ENCODE measurements at regions not wholly inside any gene's neighbourhood (a gene's known extent, or its start where the extent isn't known, plus 50 kb on each side); places are given as distances from the start of the nearest gene placed in this dataset.

DNA sequence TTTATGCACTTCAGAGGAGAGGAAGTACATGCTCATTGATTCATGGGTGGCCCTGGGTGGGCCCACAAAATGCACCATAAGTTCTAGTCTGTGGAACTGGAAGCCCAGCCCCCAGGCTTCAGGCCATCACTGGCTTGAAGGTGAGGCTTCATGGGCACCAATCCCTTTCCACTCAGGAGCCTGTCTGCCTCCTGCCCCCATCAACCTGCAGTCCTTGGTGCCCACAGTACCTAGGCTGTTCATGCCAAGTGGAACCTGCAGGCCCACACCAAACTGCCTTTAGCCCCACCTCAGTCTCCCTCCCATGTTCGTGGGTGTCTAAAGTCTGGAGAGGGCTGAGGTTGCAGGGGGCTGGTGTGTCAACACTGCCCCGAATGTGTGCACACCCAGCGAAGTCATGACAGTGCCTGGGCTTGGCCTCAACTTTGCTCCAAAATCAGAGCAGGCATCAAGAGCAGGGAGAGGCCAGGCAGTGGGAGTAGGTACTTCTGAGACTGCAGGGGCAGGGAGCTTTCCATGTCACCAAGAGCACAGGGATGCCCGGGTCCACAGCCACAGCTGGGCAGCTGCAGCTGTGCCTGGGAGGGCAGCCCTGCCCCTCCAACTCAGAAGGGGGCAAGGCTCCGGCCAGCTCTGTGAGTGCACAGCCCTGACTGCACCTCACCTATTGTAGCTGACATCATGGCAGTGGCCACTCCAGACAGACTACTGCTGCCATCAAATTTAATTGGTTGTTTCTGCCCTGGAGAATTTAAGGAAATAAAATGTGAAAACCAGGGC is 1250.4 kb upstream of the IGFBP7 start:
- Histone ChIP-seq H4K20me1 (ENCODE audit: insufficient read depth) (no peaks in the 10 kb centered on the region), H3F3A (ENCODE audit: insufficient read depth, low read length, poor library complexity, severe bottlenecking) (no peaks in the 10 kb centered on the region), H2AFZ (ENCODE audit: low read depth, low read length) (no peak overlapping the region), H3K27me3 (ENCODE audit: insufficient read depth, low read depth, low read length) (no peaks in the 10 kb centered on the region), H3K27ac (ENCODE audit: low read length) (no peak overlapping the region), H3K4me3 (ENCODE audit: low read length) (no peak overlapping the region), H3K36me3 (ENCODE audit: insufficient read depth, low read length) (no peaks in the 10 kb centered on the region), H3K9me2 (ENCODE audit: insufficient read depth, low read length) (no peaks in the 10 kb centered on the region), H3K4me2 (ENCODE audit: low read length) (no peak overlapping the region), H3K79me2 (replicated peaks; ENCODE audit: insufficient read depth, low read length) (no peaks in the 10 kb centered on the region), H3K9ac (ENCODE audit: low read length) (no peak overlapping the region), H3K9me3 (ENCODE audit: low read length) (no peaks in the 10 kb centered on the region)
- TF ChIP-seq, protein P1, sequence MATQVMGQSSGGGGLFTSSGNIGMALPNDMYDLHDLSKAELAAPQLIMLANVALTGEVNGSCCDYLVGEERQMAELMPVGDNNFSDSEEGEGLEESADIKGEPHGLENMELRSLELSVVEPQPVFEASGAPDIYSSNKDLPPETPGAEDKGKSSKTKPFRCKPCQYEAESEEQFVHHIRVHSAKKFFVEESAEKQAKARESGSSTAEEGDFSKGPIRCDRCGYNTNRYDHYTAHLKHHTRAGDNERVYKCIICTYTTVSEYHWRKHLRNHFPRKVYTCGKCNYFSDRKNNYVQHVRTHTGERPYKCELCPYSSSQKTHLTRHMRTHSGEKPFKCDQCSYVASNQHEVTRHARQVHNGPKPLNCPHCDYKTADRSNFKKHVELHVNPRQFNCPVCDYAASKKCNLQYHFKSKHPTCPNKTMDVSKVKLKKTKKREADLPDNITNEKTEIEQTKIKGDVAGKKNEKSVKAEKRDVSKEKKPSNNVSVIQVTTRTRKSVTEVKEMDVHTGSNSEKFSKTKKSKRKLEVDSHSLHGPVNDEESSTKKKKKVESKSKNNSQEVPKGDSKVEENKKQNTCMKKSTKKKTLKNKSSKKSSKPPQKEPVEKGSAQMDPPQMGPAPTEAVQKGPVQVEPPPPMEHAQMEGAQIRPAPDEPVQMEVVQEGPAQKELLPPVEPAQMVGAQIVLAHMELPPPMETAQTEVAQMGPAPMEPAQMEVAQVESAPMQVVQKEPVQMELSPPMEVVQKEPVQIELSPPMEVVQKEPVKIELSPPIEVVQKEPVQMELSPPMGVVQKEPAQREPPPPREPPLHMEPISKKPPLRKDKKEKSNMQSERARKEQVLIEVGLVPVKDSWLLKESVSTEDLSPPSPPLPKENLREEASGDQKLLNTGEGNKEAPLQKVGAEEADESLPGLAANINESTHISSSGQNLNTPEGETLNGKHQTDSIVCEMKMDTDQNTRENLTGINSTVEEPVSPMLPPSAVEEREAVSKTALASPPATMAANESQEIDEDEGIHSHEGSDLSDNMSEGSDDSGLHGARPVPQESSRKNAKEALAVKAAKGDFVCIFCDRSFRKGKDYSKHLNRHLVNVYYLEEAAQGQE (IDR thresholded peaks at IDR 0.05; ENCODE audit: borderline replicate concordance), result no peak

GRCh38 chr4:58359590-58359989 is 1249.4 kb upstream of the IGFBP7 start:
- Histone ChIP-seq H3K27me3 (ENCODE audit: insufficient read depth, low read depth, low read length) (no peaks in the 10 kb centered on the region), H3K9me2 (ENCODE audit: insufficient read depth, low read length) (no peaks in the 10 kb centered on the region), H3K79me2 (replicated peaks; ENCODE audit: insufficient read depth, low read length) (no peaks in the 10 kb centered on the region), H3K36me3 (ENCODE audit: insufficient read depth, low read length) (no peaks in the 10 kb centered on the region), H2AFZ (ENCODE audit: low read depth, low read length) (no peak overlapping the region), H3F3A (ENCODE audit: insufficient read depth, low read length, poor library complexity, severe bottlenecking) (no peaks in the 10 kb centered on the region), H3K9ac (ENCODE audit: low read length) (no peak overlapping the region), H3K4me3 (ENCODE audit: low read length) (no peak overlapping the region), H3K27ac (ENCODE audit: low read length) (no peak overlapping the region), H4K20me1 (ENCODE audit: insufficient read depth) (no peaks in the 10 kb centered on the region), H3K4me2 (ENCODE audit: low read length) (no peak overlapping the region), H3K9me3 (ENCODE audit: low read length) (no peaks in the 10 kb centered on the region)
- TF ChIP-seq POLR2AphosphoS5 (IDR thresholded peaks at IDR 0.05), result no peak
- no peak for TF ChIP-seq TAF1 (IDR thresholded peaks at IDR 0.05; ENCODE audit: low read depth)
- no peak for TF ChIP-seq MXI1 (conservative IDR thresholded peaks at IDR 0.05; ENCODE audit: poor library complexity, severe bottlenecking)
- no peak for TF ChIP-seq EZH2 (IDR thresholded peaks at IDR 0.05; ENCODE audit: borderline replicate concordance, insufficient read depth, low read length, poor library complexity, severe bottlenecking)
- TF ChIP-seq, protein P2, sequence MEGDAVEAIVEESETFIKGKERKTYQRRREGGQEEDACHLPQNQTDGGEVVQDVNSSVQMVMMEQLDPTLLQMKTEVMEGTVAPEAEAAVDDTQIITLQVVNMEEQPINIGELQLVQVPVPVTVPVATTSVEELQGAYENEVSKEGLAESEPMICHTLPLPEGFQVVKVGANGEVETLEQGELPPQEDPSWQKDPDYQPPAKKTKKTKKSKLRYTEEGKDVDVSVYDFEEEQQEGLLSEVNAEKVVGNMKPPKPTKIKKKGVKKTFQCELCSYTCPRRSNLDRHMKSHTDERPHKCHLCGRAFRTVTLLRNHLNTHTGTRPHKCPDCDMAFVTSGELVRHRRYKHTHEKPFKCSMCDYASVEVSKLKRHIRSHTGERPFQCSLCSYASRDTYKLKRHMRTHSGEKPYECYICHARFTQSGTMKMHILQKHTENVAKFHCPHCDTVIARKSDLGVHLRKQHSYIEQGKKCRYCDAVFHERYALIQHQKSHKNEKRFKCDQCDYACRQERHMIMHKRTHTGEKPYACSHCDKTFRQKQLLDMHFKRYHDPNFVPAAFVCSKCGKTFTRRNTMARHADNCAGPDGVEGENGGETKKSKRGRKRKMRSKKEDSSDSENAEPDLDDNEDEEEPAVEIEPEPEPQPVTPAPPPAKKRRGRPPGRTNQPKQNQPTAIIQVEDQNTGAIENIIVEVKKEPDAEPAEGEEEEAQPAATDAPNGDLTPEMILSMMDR (IDR thresholded peaks at IDR 0.05; ENCODE audit: poor library complexity, severe bottlenecking), result no peak
- no peak for TF ChIP-seq EP300 (conservative IDR thresholded peaks at IDR 0.05; ENCODE audit: poor library complexity, severe bottlenecking)
- no peak for TF ChIP-seq SMC3 (conservative IDR thresholded peaks at IDR 0.05; ENCODE audit: poor library complexity)
- TF ChIP-seq, protein P1 (IDR thresholded peaks at IDR 0.05; ENCODE audit: borderline replicate concordance), result no peak
- no peak for TF ChIP-seq RAD21 (conservative IDR thresholded peaks at IDR 0.05)
